HG03432 (cell line): ENCODE measurements at regions not wholly inside any gene's neighbourhood (a gene's known extent, or its start where the extent isn't known, plus 50 kb on each side); places are given as distances from the start of the nearest gene placed in this dataset.

Experiments used
- ATAC-seq: cut with Tn5 transposase; IDR thresholded peaks from one replicate; pipeline ENCODE4 v1.9.1; 2021; ENCODE audit warnings: mild to moderate bottlenecking, moderate library complexity; ENCODE audit not compliant: unreplicated experiment

GRCh38 chr11:45062115-45062514, 84.3 kb upstream of the PRDM11 start:
- ATAC-seq: no peak

- ATAC-seq: no peak
Measured at GRCh38 chr11:45062974-45063635, 83.3 kb upstream of the PRDM11 start.

- no peak for ATAC-seq
Measured at GRCh38 chr11:45063669-45064068, 82.8 kb upstream of the PRDM11 start.

- ATAC-seq: no peak
Measured at GRCh38 chr11:45067966-45068365, 78.5 kb upstream of the PRDM11 start.

- ATAC-seq: no peak
Measured at GRCh38 chr11:45071232-45071631, 75.2 kb upstream of the PRDM11 start.

- no peak for ATAC-seq
Measured at GRCh38 chr11:45073685-45074141, 72.7 kb upstream of the PRDM11 start.

- no peak for ATAC-seq
Measured at GRCh38 chr11:45075519-45075918, 70.9 kb upstream of the PRDM11 start.

- ATAC-seq: no peak
Measured at GRCh38 chr11:45075952-45076351, 70.5 kb upstream of the PRDM11 start.

GRCh38 chr11:45076761-45077160, 69.7 kb upstream of the PRDM11 start:
- no peak for ATAC-seq

GRCh38 chr11:45078236-45079074, 68.0 kb upstream of the PRDM11 start:
- no peak for ATAC-seq

- ATAC-seq: no peak
Measured at GRCh38 chr11:45079075-45079444, 67.4 kb upstream of the PRDM11 start.

GRCh38 chr11:45079567-45079942, 66.9 kb upstream of the PRDM11 start:
- no peak for ATAC-seq

GRCh38 chr11:45079943-45080719, 66.3 kb upstream of the PRDM11 start:
- ATAC-seq: no peak

- no peak for ATAC-seq
Measured at GRCh38 chr11:45082744-45083543, 63.5 kb upstream of the PRDM11 start.

GRCh38 chr11:45083544-45084087, 62.8 kb upstream of the PRDM11 start:
- no peak for ATAC-seq

- ATAC-seq: no peak
Measured at GRCh38 chr11:45085646-45086501, 60.6 kb upstream of the PRDM11 start.

- no peak for ATAC-seq
Measured at GRCh38 chr11:45086526-45086925, 59.9 kb upstream of the PRDM11 start.

GRCh38 chr11:45087086-45087899, 59.1 kb upstream of the PRDM11 start:
- ATAC-seq: no peak

GRCh38 chr11:45087900-45088160, 58.6 kb upstream of the PRDM11 start:
- no peak for ATAC-seq
